ENCODE measurements at regions not wholly inside any gene's neighbourhood (a gene's known extent, or its start where the extent isn't known, plus 50 kb on each side); places are given as distances from the start of the nearest gene placed in this dataset.

DNA sequence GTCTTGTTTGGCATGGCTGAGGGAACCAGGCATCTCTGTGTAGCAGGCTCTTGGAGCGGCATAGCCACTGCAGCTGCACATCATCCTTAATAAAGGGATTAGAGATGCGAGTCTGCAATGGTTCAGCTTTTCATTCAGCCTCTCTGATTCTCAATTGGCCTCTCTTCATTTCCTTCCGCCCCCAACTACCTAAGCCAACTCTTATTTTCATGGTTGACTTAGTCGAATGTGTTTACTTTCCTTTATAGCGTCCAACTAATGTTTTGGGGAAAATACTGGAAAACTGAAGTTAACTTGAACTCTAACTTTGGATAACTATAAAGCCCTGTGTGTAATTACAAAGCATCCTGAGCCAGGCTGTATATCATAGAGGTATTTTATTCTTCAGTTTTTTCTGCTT is 202.2 kb upstream of the KIAA1217 start:
- peaks cover 2% of the 10 kb centered on the region for H3K9me3 Mint-ChIP-seq
- H3K27me3 Mint-ChIP-seq = peaks cover 9% of the 10 kb centered on the region

DNA sequence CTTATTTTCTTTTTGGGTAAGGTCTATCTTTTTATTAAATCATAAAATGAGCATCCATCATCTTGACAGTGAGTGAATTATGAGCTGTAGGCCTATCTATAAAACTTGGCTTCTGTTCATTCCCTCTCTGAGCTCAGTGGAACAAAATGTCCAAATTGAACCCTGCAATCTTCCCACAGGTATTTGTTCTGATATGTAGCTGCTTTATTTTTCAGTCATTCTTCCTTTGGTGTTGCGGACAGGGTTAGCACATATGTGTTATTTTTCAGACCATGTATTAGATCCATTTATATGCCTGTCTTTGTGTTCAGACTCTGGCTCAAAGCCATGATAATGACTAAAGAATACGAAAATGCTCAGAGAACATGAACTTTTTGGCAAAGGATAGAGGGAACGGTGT is 201.6 kb upstream of the KIAA1217 start:
- ChIA-PET CTCF (no interaction called here), POLR2A (no interaction called here)
- Histone ChIP-seq H3K36me3 (ENCODE audit: insufficient read depth, low read length) (no peaks in the 10 kb centered on the region), H3K4me1 (ENCODE audit: insufficient read depth, low read length) (no peaks in the 10 kb centered on the region), H3K27me3 (ENCODE audit: control insufficient read depth in 1 of 2, insufficient read depth in 2 of 2, low read length in 2 of 2) (no peaks in the 10 kb centered on the region), H3K27ac (ENCODE audit: low read depth in 1 of 2, low read length in 2 of 2) (no peak overlapping the region), H3K9me3 (ENCODE audit: control insufficient read depth in 1 of 2, insufficient read depth in 1 of 2, low read length in 2 of 2) (no peaks in the 10 kb centered on the region), H3K4me3 (ENCODE audit: low read length) (no peak overlapping the region)
- TF ChIP-seq, protein P1, sequence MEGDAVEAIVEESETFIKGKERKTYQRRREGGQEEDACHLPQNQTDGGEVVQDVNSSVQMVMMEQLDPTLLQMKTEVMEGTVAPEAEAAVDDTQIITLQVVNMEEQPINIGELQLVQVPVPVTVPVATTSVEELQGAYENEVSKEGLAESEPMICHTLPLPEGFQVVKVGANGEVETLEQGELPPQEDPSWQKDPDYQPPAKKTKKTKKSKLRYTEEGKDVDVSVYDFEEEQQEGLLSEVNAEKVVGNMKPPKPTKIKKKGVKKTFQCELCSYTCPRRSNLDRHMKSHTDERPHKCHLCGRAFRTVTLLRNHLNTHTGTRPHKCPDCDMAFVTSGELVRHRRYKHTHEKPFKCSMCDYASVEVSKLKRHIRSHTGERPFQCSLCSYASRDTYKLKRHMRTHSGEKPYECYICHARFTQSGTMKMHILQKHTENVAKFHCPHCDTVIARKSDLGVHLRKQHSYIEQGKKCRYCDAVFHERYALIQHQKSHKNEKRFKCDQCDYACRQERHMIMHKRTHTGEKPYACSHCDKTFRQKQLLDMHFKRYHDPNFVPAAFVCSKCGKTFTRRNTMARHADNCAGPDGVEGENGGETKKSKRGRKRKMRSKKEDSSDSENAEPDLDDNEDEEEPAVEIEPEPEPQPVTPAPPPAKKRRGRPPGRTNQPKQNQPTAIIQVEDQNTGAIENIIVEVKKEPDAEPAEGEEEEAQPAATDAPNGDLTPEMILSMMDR (IDR thresholded peaks at IDR 0.05) = no peak
- ATAC-seq (ENCODE audit: poor library complexity) (no peak), DNase-seq (no peak)
- H3K9me3 Mint-ChIP-seq = peaks cover 2% of the 10 kb centered on the region
- H3K27me3 Mint-ChIP-seq = peaks cover 9% of the 10 kb centered on the region
- no peaks in the 10 kb centered on the region for H3K4me1 Mint-ChIP-seq (ENCODE audit: low read depth)
- H3K36me3 Mint-ChIP-seq (ENCODE audit: low read depth) = no peaks in the 10 kb centered on the region
- no peak overlapping the region for H3K4me3 Mint-ChIP-seq
- H3K27ac Mint-ChIP-seq = no peak overlapping the region
- intact Hi-C loops (cut with DNase I, micrococcal nuclease) = no loop called here

More for the DNA sequence above, 202.2 kb upstream of the KIAA1217 start:
- Histone ChIP-seq H3K27ac (ENCODE audit: low read depth in 1 of 2, low read length in 2 of 2) (no peak overlapping the region), H3K27me3 (ENCODE audit: control insufficient read depth in 1 of 2, insufficient read depth in 2 of 2, low read length in 2 of 2) (no peaks in the 10 kb centered on the region), H3K36me3 (ENCODE audit: insufficient read depth, low read length) (no peaks in the 10 kb centered on the region), H3K9me3 (ENCODE audit: control insufficient read depth in 1 of 2, insufficient read depth in 1 of 2, low read length in 2 of 2) (no peaks in the 10 kb centered on the region), H3K4me3 (ENCODE audit: low read length) (no peak overlapping the region), H3K4me1 (ENCODE audit: insufficient read depth, low read length) (no peaks in the 10 kb centered on the region)
- ChIA-PET POLR2A (no interaction called here), CTCF (no interaction called here)
- DNase-seq (no peak), ATAC-seq (ENCODE audit: poor library complexity) (no peak)
- intact Hi-C loops (cut with DNase I, micrococcal nuclease) = no loop called here
- no peak overlapping the region for H3K27ac Mint-ChIP-seq
- H3K36me3 Mint-ChIP-seq (ENCODE audit: low read depth) = no peaks in the 10 kb centered on the region
- H3K4me3 Mint-ChIP-seq = no peak overlapping the region
- no peaks in the 10 kb centered on the region for H3K4me1 Mint-ChIP-seq (ENCODE audit: low read depth)
- TF ChIP-seq, protein P1 (IDR thresholded peaks at IDR 0.05) = no peak

DNA sequence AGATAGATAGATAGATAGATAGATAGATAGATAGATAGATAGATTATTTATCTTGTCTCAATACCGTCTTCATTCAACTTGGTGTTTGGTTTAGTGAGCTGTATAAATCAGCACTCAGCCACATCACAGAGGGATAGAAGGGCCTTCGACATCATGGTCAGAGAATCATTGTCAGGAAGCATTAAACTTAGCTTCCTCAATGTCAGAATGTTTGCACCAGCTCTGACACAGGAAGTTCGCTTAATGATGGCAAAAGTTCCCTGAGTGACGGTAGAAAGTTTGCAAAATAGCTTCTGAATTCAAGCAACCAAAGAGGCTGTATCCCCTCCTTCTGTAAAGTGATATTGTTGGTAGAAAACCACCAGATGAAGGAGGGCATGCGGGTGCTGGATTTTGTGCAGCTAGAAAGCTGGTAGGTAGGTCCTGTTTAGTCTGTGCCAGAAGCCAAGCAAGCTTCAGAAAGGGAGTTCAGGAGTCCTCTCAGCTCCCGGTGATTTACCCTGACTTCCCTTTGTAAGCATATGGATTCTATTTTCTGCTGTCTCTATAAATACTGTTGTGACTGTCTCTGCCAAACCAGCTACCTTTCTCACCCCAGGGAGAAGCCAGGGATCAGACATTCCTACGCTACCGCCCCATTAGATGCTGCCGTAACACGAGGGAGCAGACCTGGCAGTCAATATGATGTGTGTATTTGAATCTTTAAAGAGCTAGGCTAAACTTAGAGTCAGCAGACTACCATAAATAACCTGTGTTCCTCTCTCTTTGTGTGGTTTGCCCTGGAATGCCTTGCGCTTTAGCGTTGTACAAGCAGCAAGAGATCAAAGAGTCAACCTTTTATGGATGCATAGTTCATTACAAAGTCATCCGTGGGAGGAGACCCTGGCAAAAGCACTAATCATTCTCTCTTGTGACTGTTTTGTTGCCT is 200.5 kb upstream of the KIAA1217 start:
- Mint-ChIP-seq H3K4me1 (ENCODE audit: low read depth) (no peaks in the 10 kb centered on the region), H3K9me3 (peaks cover 2% of the 10 kb centered on the region), H3K36me3 (ENCODE audit: low read depth) (no peaks in the 10 kb centered on the region), H3K4me3 (no peak overlapping the region), H3K27me3 (peaks cover 9% of the 10 kb centered on the region), H3K27ac (no peak overlapping the region)
- intact Hi-C loops (cut with DNase I, micrococcal nuclease) = no loop called here
- Histone ChIP-seq H3K4me3 (ENCODE audit: low read length) (no peak overlapping the region), H3K36me3 (ENCODE audit: insufficient read depth, low read length) (no peaks in the 10 kb centered on the region), H3K4me1 (ENCODE audit: insufficient read depth, low read length) (no peaks in the 10 kb centered on the region), H3K27ac (ENCODE audit: low read depth in 1 of 2, low read length in 2 of 2) (no peak overlapping the region), H3K9me3 (ENCODE audit: control insufficient read depth in 1 of 2, insufficient read depth in 1 of 2, low read length in 2 of 2) (no peaks in the 10 kb centered on the region), H3K27me3 (ENCODE audit: control insufficient read depth in 1 of 2, insufficient read depth in 2 of 2, low read length in 2 of 2) (no peaks in the 10 kb centered on the region)
- TF ChIP-seq, protein P1 (IDR thresholded peaks at IDR 0.05) = no peak
- ATAC-seq (ENCODE audit: poor library complexity) = no peak
- POLR2A ChIA-PET = no interaction called here
- no peak for DNase-seq
- CTCF ChIA-PET = no interaction called here

Data from CD4-positive, alpha-beta T cell (primary cell).